Kidney epithelial cell (primary cell): ENCODE measurements at regions not wholly inside any gene's neighbourhood (a gene's known extent, or its start where the extent isn't known, plus 50 kb on each side); places are given as distances from the start of the nearest gene placed in this dataset.

Experiments
- DNase-seq: peaks from one replicate; pipeline ENCODE4 v3.0.0-alpha.2; 2010; ENCODE audit warnings: low read depth
- H3K27me3 ChIP-seq: 2 replicates; pipeline ENCODE4 v1.6.0; 2011; ENCODE audit warnings: low read length; ENCODE audit not compliant: control insufficient read depth, insufficient read depth
- H3K36me3 ChIP-seq: 2 replicates; pipeline ENCODE4 v1.5.1; 2011; ENCODE audit warnings: low read length; ENCODE audit not compliant: control insufficient read depth, insufficient read depth
- H3K4me3 ChIP-seq: 2 replicates; pipeline ENCODE4 v1.5.1; 2011; ENCODE audit warnings: low read depth, mild to moderate bottlenecking, control low read depth, low read length
- TF ChIP-seq, protein P1 (sequence below): IDR thresholded peaks from 2 replicates; pipeline ENCODE4 v1.5.1; 2011; ENCODE audit warnings: mild to moderate bottlenecking, moderate library complexity, low read length, control low read depth, inconsistent platforms; ENCODE audit not compliant: insufficient read depth, poor library complexity, severe bottlenecking

DNA sequence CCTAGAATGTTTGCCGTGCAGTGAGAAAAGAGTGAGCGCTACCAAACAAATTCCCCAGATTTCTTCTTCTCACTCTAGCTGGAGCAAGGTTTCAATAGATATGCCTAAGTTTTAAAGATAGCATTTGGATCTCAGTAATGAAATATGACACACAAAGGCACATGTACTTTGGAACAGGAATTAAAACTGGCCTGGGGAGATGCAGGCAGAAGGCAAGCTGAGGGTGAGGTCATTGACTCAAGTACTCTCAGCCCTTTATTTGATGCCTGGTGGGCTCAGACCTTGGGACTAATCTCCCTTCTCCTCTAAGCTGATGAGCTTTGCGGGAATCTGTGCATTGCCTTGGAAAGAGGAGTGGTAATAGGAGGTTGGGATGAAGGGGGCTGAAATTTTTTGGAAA is 323.3 kb upstream of the SLC30A5 start:
- Histone ChIP-seq H3K36me3 (no peaks in the 10 kb centered on the region), H3K27me3 (no peaks in the 10 kb centered on the region), H3K4me3 (no peak overlapping the region)
- no peak for DNase-seq
- TF ChIP-seq, protein P1, sequence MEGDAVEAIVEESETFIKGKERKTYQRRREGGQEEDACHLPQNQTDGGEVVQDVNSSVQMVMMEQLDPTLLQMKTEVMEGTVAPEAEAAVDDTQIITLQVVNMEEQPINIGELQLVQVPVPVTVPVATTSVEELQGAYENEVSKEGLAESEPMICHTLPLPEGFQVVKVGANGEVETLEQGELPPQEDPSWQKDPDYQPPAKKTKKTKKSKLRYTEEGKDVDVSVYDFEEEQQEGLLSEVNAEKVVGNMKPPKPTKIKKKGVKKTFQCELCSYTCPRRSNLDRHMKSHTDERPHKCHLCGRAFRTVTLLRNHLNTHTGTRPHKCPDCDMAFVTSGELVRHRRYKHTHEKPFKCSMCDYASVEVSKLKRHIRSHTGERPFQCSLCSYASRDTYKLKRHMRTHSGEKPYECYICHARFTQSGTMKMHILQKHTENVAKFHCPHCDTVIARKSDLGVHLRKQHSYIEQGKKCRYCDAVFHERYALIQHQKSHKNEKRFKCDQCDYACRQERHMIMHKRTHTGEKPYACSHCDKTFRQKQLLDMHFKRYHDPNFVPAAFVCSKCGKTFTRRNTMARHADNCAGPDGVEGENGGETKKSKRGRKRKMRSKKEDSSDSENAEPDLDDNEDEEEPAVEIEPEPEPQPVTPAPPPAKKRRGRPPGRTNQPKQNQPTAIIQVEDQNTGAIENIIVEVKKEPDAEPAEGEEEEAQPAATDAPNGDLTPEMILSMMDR, result no peak

DNA sequence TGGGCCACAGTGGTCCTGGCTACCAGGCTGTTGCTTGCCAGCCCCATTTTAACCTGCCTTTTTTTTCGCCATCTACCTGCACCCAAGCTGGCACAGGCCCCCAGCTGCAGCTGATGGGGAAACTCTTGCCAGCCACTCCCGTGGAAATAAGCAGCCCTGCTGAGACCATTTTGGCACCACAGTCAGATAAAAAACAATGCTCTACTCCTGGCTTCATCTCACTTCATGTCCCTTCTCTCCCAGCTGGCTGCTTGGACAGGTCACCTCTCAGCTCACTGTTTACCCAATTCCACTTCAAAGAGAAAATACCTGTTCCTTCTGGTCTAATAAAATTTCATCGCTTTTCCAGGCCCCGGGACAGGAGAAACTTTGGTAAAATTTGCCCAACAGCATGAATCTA is 322.6 kb upstream of the SLC30A5 start:
- no peak for DNase-seq
- TF ChIP-seq, protein P1, result no peak
- Histone ChIP-seq H3K36me3 (no peaks in the 10 kb centered on the region), H3K4me3 (no peak overlapping the region), H3K27me3 (no peaks in the 10 kb centered on the region)

DNA sequence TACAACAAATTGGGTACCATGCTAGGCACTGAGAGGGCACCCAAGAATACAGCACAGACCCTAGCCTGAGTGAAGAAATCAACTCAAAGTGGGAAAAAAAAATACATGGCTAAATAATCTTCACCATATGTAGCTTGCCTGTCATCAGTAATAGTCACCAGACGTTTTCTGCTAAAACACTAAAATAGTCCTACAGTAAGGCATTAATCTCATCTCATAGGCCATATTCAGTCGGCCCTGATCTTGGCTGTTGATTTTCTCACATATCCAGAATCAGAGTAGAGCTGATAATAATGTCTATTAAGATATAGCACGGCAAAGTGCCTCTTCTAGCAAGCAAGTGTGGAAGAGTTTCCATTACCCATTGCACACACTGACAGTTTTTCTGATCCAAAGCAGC is 322.1 kb upstream of the SLC30A5 start:
- Histone ChIP-seq H3K27me3 (no peaks in the 10 kb centered on the region), H3K36me3 (no peaks in the 10 kb centered on the region), H3K4me3 (no peak overlapping the region)
- TF ChIP-seq, protein P1, result no peak
- no peak for DNase-seq

DNA sequence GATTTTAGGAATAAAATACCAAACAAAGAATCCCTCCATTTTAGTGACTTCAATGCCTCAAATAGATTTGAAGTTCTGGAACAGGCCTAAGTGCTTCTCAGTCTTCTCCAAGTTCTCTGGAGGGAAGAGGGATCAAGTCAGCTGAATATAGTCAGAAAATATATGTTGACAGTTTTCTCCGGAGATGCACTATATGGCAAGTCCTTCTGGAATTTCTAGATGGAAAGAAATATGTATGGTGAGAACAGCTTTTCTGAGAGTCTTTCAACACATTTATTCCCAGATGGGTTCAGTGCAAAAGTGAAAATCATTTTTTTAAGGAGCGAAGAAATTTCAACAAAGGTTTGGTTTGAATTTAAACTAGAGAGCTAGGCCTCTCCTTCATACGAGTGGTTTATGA is 317.4 kb upstream of the SLC30A5 start:
- TF ChIP-seq, protein P1, result no peak
- no peak for DNase-seq
- Histone ChIP-seq H3K36me3 (no peaks in the 10 kb centered on the region), H3K4me3 (no peak overlapping the region), H3K27me3 (no peaks in the 10 kb centered on the region)

DNA sequence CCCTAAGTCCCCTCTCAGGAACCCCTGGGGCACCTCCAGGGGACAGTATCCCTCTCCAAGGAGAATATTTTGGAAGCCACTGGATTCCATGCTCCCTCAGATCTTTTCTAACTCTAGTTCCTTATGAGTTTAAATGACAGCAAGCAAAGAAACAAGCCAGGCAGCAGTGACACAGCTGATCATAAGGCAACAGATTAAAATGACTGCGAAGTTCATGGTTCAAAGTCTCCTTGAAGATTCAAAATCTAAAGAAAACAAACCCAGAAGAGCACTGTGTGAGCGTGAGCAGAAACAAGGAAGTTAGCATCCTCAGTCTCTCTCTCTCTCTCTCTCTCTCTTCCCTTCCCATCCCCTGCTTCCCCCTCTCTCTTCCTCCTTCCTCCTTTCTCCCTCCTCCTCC is 316.7 kb upstream of the SLC30A5 start:
- no peak overlapping the region for H3K4me3 ChIP-seq
- no peaks in the 10 kb centered on the region for H3K27me3 ChIP-seq
- no peaks in the 10 kb centered on the region for H3K36me3 ChIP-seq
- TF ChIP-seq, protein P1, result no peak
- DNase-seq, result no peak

DNA sequence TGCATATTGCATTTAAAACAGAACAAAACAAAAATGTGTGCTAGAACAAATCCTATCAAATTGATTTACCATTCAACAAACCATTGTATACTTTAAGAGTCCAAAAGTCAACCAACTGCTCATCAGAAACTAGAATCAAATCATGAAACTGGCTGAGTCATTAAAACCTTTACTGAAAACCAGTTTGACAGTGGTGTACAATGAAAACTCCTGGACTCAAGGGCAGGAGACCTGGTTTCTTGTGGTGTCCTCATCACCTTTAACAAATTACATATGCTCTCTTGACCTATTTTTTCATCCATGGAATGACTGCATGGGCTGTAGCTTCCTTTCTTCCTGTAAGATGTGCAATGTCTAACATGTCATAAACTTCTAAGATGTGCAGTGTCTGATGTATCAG is 315.3 kb upstream of the SLC30A5 start:
- TF ChIP-seq, protein P1, result no peak
- Histone ChIP-seq H3K27me3 (no peaks in the 10 kb centered on the region), H3K36me3 (no peaks in the 10 kb centered on the region), H3K4me3 (no peak overlapping the region)
- no peak for DNase-seq
